B cell (primary cell): ENCODE measurements at regions not wholly inside any gene's neighbourhood (a gene's known extent, or its start where the extent isn't known, plus 50 kb on each side); places are given as distances from the start of the nearest gene placed in this dataset.

ENCODE experiments used
- ATAC-seq: fragments of 200-7000 bp; cut with Tn5 transposase; one replicate; pipeline ENCODE4 v1.10.0; 2021; ENCODE audit warnings: low read depth, mild to moderate bottlenecking, moderate number of reproducible peaks, moderate library complexity
- CTCF ChIA-PET: fragments of 350-600 bp; sonication (Branson Sonifier 250); formaldehyde crosslinking; loops from one replicate; lab custom pipeline; 2021; ENCODE audit warnings: antibody characterized with exemption, inconsistent platforms; lab: Charles Lee
- POLR2A ChIA-PET: fragments of 350-600 bp; sonication (Branson Sonifier 250); formaldehyde crosslinking; loops from one replicate; lab custom pipeline; 2021; ENCODE audit warnings: antibody characterized with exemption; lab: Charles Lee
- DNase-seq: peaks from one replicate; pipeline ENCODE4 v3.0.0; 2013
- H2AFZ ChIP-seq: 2 replicates; pipeline ENCODE4 v1.6.1; 2012; ENCODE audit warnings: mild to moderate bottlenecking, low read depth, low read length; ENCODE audit not compliant: insufficient read depth, poor library complexity, severe bottlenecking
- H3K27ac ChIP-seq, 2 donors: 1 replicate in 1 of 2; 2 replicates in 1 of 2; pipeline ENCODE4 v1.5.1; 2012 to 2013; ENCODE audit warnings: low read length in 2 of 2, mild to moderate bottlenecking in 2 of 2, moderate library complexity in 1 of 2
- H3K27me3 ChIP-seq, 4 experiments: fragments of 200-600 bp in 1 of 4; sonication (generic) in 1 of 4; replicated peaks in 1 of 4; 1 replicate in 2 of 4; 2 replicates in 2 of 4; pipeline versions ENCODE4 v1.6.1 to v1.7.0; 2013 to 2016; ENCODE audit warnings: low read length in 3 of 4, mild to moderate bottlenecking in 2 of 4, mixed read lengths in 1 of 4, moderate library complexity in 1 of 4; ENCODE audit not compliant: insufficient read depth in 4 of 4, control insufficient read depth in 3 of 4; ENCODE audit errors: control extremely low read depth in 1 of 4
- H3K36me3 ChIP-seq, 2 experiments: replicated peaks in 1 of 2; 1 replicate in 1 of 2; 2 replicates in 1 of 2; pipeline versions ENCODE4 v1.6.1 to v1.7.1; 2013; ENCODE audit warnings: low read length in 1 of 2; ENCODE audit not compliant: insufficient read depth in 2 of 2, control insufficient read depth in 1 of 2; ENCODE audit errors: control extremely low read depth in 1 of 2, extremely low read depth in 1 of 2
- H3K4me1 ChIP-seq, 2 donors: fragments of 200-600 bp in 1 of 2; sonication (generic) in 1 of 2; 1 replicate in 1 of 2; 2 replicates in 1 of 2; pipeline versions ENCODE4 v1.5.1 to v1.6.1; 2013 to 2017; ENCODE audit warnings: low read length in 2 of 2; ENCODE audit not compliant: control insufficient read depth in 2 of 2, insufficient read depth in 2 of 2
- H3K4me2 ChIP-seq: replicated peaks from 2 replicates; pipeline ENCODE3; 2012; ENCODE audit warnings: mild to moderate bottlenecking, low read depth, low read length; ENCODE audit not compliant: poor library complexity, severe bottlenecking
- H3K4me3 ChIP-seq, 5 experiments: fragments of 200-600 bp in 1 of 5; sonication (generic) in 1 of 5; 1 replicate in 3 of 5; 2 replicates in 2 of 5; pipeline versions ENCODE4 v1.5.1 to v1.7.0; 2011 to 2016; ENCODE audit warnings: low read length in 4 of 5, mild to moderate bottlenecking in 4 of 5, low read depth in 2 of 5, control low read depth in 1 of 5, moderate library complexity in 1 of 5; ENCODE audit not compliant: insufficient read depth in 1 of 5; ENCODE audit errors: control extremely low read depth in 1 of 5, extremely low read depth in 1 of 5
- H3K79me2 ChIP-seq: fragments of 200-600 bp; sonication (generic); one replicate; pipeline ENCODE4 v1.6.0; 2016; ENCODE audit warnings: low read length; ENCODE audit not compliant: control insufficient read depth, insufficient read depth
- H3K9ac ChIP-seq: fragments of 200-600 bp; sonication (generic); 2 replicates; pipeline ENCODE4 v1.6.1; 2017; ENCODE audit warnings: mild to moderate bottlenecking, low read length, moderate library complexity
- H3K9me3 ChIP-seq, 3 donors: one replicate each; pipeline versions ENCODE4 v1.6.1 to v1.7.1; 2013; ENCODE audit warnings: low read length in 2 of 3; ENCODE audit not compliant: control insufficient read depth in 2 of 3, insufficient read depth in 1 of 3; ENCODE audit errors: control extremely low read depth in 1 of 3
- H4K20me1 ChIP-seq: 2 replicates; pipeline ENCODE4 v1.6.0; 2012; ENCODE audit warnings: mild to moderate bottlenecking, low read length; ENCODE audit not compliant: insufficient read depth, control insufficient read depth, poor library complexity, severe bottlenecking
- H3K27ac Mint-ChIP-seq: one replicate; pipeline ENCODE4 v1.8.0; 2021; ENCODE audit warnings: mixed read lengths
- H3K27me3 Mint-ChIP-seq: one replicate; pipeline ENCODE4 v1.8.0; 2021; ENCODE audit warnings: mixed read lengths
- H3K4me1 Mint-ChIP-seq: one replicate; pipeline ENCODE4 v1.8.0; 2021; ENCODE audit warnings: mixed read lengths
- H3K4me3 Mint-ChIP-seq: one replicate; pipeline ENCODE4 v1.8.0; 2021; ENCODE audit warnings: mixed read lengths
- H3K9me3 Mint-ChIP-seq: one replicate; pipeline ENCODE4 v1.8.0; 2022; ENCODE audit warnings: mixed read lengths; ENCODE audit not compliant: insufficient read depth
- EZH2 ChIP-seq: IDR thresholded peaks from 2 replicates; pipeline ENCODE4 v1.6.1; 2012; ENCODE audit warnings: borderline replicate concordance, low read depth, mild to moderate bottlenecking, moderate library complexity, low read length; ENCODE audit not compliant: insufficient read depth, poor library complexity, severe bottlenecking
- WGBS: methylation state at CpG from one replicate; pipeline ENCODE4 v1.1.5; 2013; ENCODE audit warnings: missing lambda C conversion rate; ENCODE audit not compliant: insufficient coverage; 5-methylcytosine and 5-hydroxymethylcytosine counted together
- intact Hi-C: fragments of 100-400 bp; cut with micrococcal nuclease; formaldehyde crosslinking; loops from one replicate; pipeline ENCODE4 v1.10.0; 2022
- TF ChIP-seq, protein P1 (sequence below): fragments of 200-600 bp; IDR thresholded peaks from one replicate; pipeline ENCODE4 v1.8.0; 2022; ENCODE audit warnings: antibody characterized with exemption, mild to moderate bottlenecking

- peaks cover 5% of the 10 kb centered on the region for H3K9me3 Mint-ChIP-seq
- ATAC-seq (no peak), DNase-seq (no peak)
- no peak overlapping the region for H2AFZ ChIP-seq
- H3K27me3 ChIP-seq: no peaks in the 10 kb centered on the region
- H3K27me3 Mint-ChIP-seq: no peaks in the 10 kb centered on the region
- TF ChIP-seq EZH2: no peak
- TF ChIP-seq, protein P1, sequence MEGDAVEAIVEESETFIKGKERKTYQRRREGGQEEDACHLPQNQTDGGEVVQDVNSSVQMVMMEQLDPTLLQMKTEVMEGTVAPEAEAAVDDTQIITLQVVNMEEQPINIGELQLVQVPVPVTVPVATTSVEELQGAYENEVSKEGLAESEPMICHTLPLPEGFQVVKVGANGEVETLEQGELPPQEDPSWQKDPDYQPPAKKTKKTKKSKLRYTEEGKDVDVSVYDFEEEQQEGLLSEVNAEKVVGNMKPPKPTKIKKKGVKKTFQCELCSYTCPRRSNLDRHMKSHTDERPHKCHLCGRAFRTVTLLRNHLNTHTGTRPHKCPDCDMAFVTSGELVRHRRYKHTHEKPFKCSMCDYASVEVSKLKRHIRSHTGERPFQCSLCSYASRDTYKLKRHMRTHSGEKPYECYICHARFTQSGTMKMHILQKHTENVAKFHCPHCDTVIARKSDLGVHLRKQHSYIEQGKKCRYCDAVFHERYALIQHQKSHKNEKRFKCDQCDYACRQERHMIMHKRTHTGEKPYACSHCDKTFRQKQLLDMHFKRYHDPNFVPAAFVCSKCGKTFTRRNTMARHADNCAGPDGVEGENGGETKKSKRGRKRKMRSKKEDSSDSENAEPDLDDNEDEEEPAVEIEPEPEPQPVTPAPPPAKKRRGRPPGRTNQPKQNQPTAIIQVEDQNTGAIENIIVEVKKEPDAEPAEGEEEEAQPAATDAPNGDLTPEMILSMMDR: no peak
- H3K79me2 ChIP-seq: no peaks in the 10 kb centered on the region
- no peak overlapping the region for H3K27ac ChIP-seq
- H3K4me2 ChIP-seq: no peak overlapping the region
- H3K4me3 ChIP-seq: no peak overlapping the region
- peaks cover 33% of the 10 kb centered on the region for H3K4me1 Mint-ChIP-seq
- no peaks in the 10 kb centered on the region for H3K9me3 ChIP-seq
- H3K9ac ChIP-seq: no peak overlapping the region
- H3K36me3 ChIP-seq: no peaks in the 10 kb centered on the region
- intact Hi-C loops: no loop called here
- CTCF ChIA-PET: interaction anchor here (0.7 to 1.1 kb wide), 2 partner anchors 14 to 60 kb away, joined by 3 read pairs; no protein-coding TSS in a partner anchor
- peaks cover 8 to 10% of the 10 kb centered on the region in 2 donors for H3K4me1 ChIP-seq
- 93% methylated on average over 7 of the region's 11 CpGs for WGBS
- no peak overlapping the region for H3K4me3 Mint-ChIP-seq
- POLR2A ChIA-PET: no interaction called here
- H3K27ac Mint-ChIP-seq: no peak overlapping the region
- no peaks in the 10 kb centered on the region for H4K20me1 ChIP-seq
Measured at GRCh38 chr6:14306151-14306906, 188.8 kb downstream of the CD83 start.

- Histone ChIP-seq H2AFZ (no peak overlapping the region), H3K27me3 (no peaks in the 10 kb centered on the region), H3K36me3 (no peaks in the 10 kb centered on the region), H3K4me2 (no peak overlapping the region), H3K4me3 (no peak overlapping the region), H3K4me1 (peaks cover 39 to 40% of the 10 kb centered on the region in 2 donors), H3K79me2 (no peaks in the 10 kb centered on the region), H3K27ac (no peak overlapping the region), H3K9ac (no peak overlapping the region), H4K20me1 (no peaks in the 10 kb centered on the region), H3K9me3 (peaks cover 0 to under 1% (median 0%) of the 10 kb centered on the region in 3 donors)
- ChIA-PET CTCF (interaction anchor here (1.6 kb wide), 1 partner anchor 9 kb away, joined by 3 read pairs; no protein-coding TSS in a partner anchor), POLR2A (interaction anchor here (0.5 kb wide), 1 partner anchor 360 kb away, joined by 5 read pairs; no protein-coding TSS in a partner anchor)
- H3K9me3 Mint-ChIP-seq: no peaks in the 10 kb centered on the region
- ATAC-seq: no peak
- WGBS: 80% methylated on average over 1 of the region's 4 CpGs
- H3K4me3 Mint-ChIP-seq: no peak overlapping the region
- TF ChIP-seq, protein P1: no peak
- TF ChIP-seq EZH2: no peak
- peaks cover 61% of the 10 kb centered on the region for H3K4me1 Mint-ChIP-seq
- DNase-seq: no peak
- intact Hi-C loops: no loop called here
- no peaks in the 10 kb centered on the region for H3K27me3 Mint-ChIP-seq
- H3K27ac Mint-ChIP-seq: no peak overlapping the region
Measured at GRCh38 chr6:14309516-14309915, 191.9 kb downstream of the CD83 start.
